Ishikawa (cell line): ENCODE measurements at regions not wholly inside any gene's neighbourhood (a gene's known extent, or its start where the extent isn't known, plus 50 kb on each side); places are given as distances from the start of the nearest gene placed in this dataset.
A peak's percentile ranks its signal among the peaks of the same experiment; 100 is the strongest.

Experiments used
- CEBPB ChIP-seq: IDR thresholded peaks from 2 replicates; pipeline ENCODE4 v1.6.1; 2012
- CREB1 ChIP-seq: IDR thresholded peaks from 2 replicates; pipeline ENCODE4 v1.6.1; 2012; ENCODE audit warnings: low read depth
- EGR1 ChIP-seq: IDR thresholded peaks from 2 replicates; pipeline ENCODE4 v1.6.1; 2012
- EP300 ChIP-seq: IDR thresholded peaks from 2 replicates; pipeline ENCODE4 v1.6.1; 2012; ENCODE audit warnings: borderline replicate concordance
- FOXM1 ChIP-seq: IDR thresholded peaks from 2 replicates; pipeline ENCODE4 v1.6.1; 2012; ENCODE audit warnings: low read depth, borderline replicate concordance
- MAX ChIP-seq: IDR thresholded peaks from 2 replicates; pipeline ENCODE4 v1.6.1; 2012
- NFIC ChIP-seq: IDR thresholded peaks from 2 replicates; pipeline ENCODE4 v1.6.1; 2012
- RAD21 ChIP-seq: IDR thresholded peaks from 2 replicates; pipeline ENCODE4 v1.6.1; 2012; ENCODE audit warnings: low read depth
- REST ChIP-seq: IDR thresholded peaks from 2 replicates; pipeline ENCODE4 v1.6.1; 2012; ENCODE audit warnings: low read depth, mild to moderate bottlenecking
- TAF1 ChIP-seq: IDR thresholded peaks from 2 replicates; pipeline ENCODE4 v1.6.1; 2012; ENCODE audit warnings: low read depth, mild to moderate bottlenecking
- TCF12 ChIP-seq: IDR thresholded peaks from 2 replicates; pipeline ENCODE4 v1.6.1; 2012; ENCODE audit warnings: low read depth
- TEAD4 ChIP-seq: IDR thresholded peaks from 2 replicates; pipeline ENCODE4 v1.6.1; 2012
- USF1 ChIP-seq: IDR thresholded peaks from 2 replicates; pipeline ENCODE4 v1.6.1; 2012
- YY1 ChIP-seq: IDR thresholded peaks from 2 replicates; pipeline ENCODE4 v1.6.1; 2012; ENCODE audit warnings: low read depth
- ZBTB7A ChIP-seq: IDR thresholded peaks from 2 replicates; pipeline ENCODE4 v1.6.1; 2012; ENCODE audit warnings: low read depth

GRCh38 chr7:19916046-19916445 is 142.6 kb upstream of the TMEM196 start:
- TF ChIP-seq RAD21 (no peak), TAF1 (no peak), TEAD4 (peak; percentile 86), MAX (no peak), EGR1 (no peak), FOXM1 (peak; percentile 34; the same call in 1 of the 2 replicates), YY1 (no peak), ZBTB7A (no peak), NFIC (0 out of 2 replicates have a peak, but pooled peaks have one; percentile 30), REST (no peak), EP300 (peak; percentile 61), TCF12 (0 out of 2 replicates have a peak, but pooled peaks have one; percentile 26), CEBPB (no peak), CREB1 (no peak), USF1 (no peak)

GRCh38 chr7:19915596-19915995 is 142.2 kb upstream of the TMEM196 start:
- TF ChIP-seq ZBTB7A: no peak
- TF ChIP-seq EP300: no peak
- TF ChIP-seq TEAD4: no peak
- TF ChIP-seq TCF12: no peak
- no peak for TF ChIP-seq REST

- no peak for TF ChIP-seq TAF1
- TF ChIP-seq EP300: no peak
Measured at GRCh38 chr7:19914866-19915265, 141.4 kb upstream of the TMEM196 start.

GRCh38 chr7:19900118-19900517 is 126.7 kb upstream of the TMEM196 start:
- TF ChIP-seq USF1 (no peak), FOXM1 (no peak), TCF12 (no peak), CEBPB (no peak), TAF1 (no peak), TEAD4 (no peak), YY1 (no peak), EP300 (no peak), NFIC (no peak), CREB1 (no peak), ZBTB7A (no peak), REST (no peak), MAX (no peak), EGR1 (no peak), RAD21 (no peak)

- no peak for TF ChIP-seq MAX
- no peak for TF ChIP-seq EGR1
- no peak for TF ChIP-seq ZBTB7A
- TF ChIP-seq RAD21: no peak
- no peak for TF ChIP-seq USF1
- no peak for TF ChIP-seq CREB1
Measured at GRCh38 chr7:19899529-19899928, 126.1 kb upstream of the TMEM196 start.
